GM21786 (cell line): ENCODE measurements at regions not wholly inside any gene's neighbourhood (a gene's known extent, or its start where the extent isn't known, plus 50 kb on each side); places are given as distances from the start of the nearest gene placed in this dataset.
"Not testable (repeated sequence)": the region's sequence is repeated elsewhere in the genome, so short reads cannot be mapped to it uniquely, and the experiment has no call there.

Experiments
- ATAC-seq: cut with Tn5 transposase; IDR thresholded peaks from one replicate; pipeline ENCODE4 v1.9.1; 2021; ENCODE audit not compliant: unreplicated experiment

DNA sequence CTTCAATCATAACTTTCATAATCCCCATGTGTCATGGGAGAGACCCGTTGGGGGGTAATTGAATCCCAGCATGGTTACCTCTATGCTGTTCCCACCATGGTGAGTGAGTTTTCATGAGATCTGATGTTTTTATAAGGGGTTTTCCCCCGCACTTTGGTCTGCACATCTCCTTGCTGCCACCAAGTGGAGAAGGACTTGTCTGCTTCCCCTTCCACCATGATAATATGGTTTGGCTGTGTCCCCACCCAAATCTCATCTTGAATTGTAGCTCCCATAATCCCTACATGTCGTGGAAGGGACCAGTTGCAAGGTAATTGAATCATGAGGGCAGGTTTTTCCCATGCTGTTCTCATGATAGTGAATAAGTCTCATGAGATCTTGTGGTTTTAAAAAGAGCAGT, 524.9 kb downstream of the SLITRK5 start:
- ATAC-seq, result no peak

DNA sequence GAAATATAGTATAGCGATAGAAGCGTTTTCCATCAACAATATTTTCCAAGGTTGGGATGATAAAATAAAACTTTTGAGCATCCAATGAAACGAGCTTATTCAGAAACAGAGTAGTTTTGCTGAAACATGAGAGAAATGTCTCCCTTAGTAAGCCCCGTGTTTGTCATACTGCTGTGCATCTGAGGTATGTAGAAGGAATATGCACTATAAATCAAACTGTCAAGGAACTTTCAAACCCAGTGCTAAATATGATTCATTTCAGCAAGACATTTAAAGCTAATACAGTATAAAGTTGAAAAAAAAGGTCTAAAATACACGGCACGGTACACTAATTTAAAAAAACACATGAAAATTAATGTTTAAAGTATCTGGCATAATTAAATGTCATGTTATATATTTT, 546.2 kb downstream of the SLITRK5 start:
- ATAC-seq, result no peak

DNA sequence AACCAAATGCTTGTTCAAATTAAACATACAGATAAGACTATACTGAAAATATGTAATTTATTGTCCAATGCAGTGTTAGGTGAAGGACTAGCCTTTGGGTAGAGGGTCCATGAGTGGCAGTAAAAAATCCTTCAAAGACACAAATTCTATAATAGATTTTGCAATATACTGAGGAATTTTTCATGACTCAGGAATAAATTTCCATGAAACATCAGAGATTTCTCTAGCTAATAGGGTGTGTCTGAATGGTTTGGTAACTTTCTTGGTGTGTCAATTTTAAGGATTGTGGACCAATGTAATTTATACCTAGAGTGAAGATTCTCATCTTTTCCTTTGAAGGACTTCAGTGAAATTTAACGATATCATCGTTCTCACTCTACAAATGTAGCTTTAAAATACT, 546.7 kb downstream of the SLITRK5 start:
- no peak for ATAC-seq

DNA sequence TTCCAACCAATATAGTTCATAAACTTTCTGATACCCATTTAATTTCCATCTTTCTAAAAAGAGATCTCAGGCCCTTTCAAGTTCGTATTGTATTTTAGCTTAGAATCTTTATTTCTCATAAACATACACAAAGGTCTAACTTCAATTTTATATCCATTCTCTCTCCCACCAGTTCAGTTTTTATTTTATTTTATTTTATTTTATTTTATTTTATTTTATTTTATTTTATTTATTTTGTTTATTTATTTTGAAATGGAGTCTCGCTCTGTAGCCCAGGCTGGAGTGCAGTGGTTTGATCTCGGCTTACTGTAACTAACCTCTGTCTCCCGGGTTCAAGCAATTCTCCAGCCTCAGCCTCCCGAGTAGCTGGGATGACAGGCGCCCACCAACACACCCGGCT, 552.8 kb downstream of the SLITRK5 start:
- ATAC-seq, result no peak

DNA sequence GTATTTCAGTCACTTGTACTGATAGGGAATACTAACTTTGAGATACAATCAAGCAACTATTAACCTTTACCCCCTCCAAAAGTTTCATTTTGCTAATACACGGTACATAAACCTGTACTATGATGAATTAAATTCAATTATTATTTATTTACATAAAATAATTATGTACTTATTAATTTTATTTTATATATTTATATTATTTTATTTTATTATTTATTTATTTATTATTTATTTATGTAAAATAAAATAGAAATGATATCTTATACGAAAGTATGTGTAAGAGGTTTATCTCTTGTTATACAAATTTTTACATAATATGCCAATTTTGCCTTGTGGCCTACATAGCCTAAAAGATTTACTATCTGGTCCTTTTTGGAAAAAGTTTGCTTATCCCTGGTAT, 564.3 kb downstream of the SLITRK5 start:
- ATAC-seq, result no peak

DNA sequence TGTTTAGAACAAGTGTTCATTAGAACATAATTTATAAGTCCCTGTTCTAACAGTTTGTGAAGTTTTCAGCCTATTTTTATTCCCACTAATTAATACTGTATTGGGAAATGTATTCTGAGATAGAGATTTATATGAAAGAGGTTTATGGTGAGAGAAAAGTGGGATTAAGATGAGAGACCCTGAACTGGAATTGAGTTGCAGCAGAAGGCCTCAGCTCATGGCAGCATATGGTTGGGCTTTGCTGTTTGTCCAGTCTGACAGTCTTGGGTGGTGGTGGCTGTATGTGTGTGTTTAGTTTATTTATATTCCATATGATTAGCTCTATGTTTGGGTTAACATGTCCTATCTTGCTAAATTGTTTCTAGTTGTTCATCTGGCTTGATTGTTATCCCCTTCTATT, 575.1 kb downstream of the SLITRK5 start:
- no peak for ATAC-seq

DNA sequence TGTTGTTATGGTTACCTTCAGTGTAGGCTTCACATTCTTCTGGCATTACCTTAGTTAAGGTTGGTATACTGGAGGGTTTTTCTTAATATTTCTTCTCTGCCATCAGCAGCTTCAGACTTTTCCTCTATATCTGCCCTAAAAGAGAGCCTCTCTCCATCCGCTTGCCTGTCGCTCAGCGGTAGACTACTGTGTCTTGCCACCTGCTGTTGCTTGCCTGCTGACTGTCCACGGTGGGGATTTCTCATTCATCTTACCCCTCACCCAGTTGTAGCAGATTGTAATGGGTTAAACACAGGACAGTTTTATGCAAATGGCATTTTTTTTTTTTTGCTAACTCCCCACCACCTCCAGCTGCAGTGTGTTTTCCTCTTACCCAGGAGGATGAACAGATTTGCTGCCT, 577.2 kb downstream of the SLITRK5 start:
- no peak for ATAC-seq

DNA sequence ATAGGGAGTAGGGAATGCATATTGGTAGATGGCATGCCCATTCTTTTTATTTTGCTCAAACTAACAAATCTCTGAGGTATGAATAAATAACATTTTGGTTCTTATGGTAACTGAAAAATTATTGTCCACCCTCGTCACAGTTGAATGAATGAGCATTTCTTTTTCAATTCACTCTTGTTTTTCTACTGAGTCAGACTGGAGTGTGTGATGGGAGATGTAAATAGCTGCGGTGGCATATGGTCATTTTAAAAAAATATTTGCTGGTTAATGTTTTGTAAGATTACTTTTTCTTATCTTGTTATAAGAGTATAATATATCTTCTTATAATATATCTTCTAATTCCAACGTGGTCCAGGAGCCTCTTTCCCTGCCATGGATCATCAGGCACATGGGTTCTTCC, 586.5 kb downstream of the SLITRK5 start:
- no peak for ATAC-seq

DNA sequence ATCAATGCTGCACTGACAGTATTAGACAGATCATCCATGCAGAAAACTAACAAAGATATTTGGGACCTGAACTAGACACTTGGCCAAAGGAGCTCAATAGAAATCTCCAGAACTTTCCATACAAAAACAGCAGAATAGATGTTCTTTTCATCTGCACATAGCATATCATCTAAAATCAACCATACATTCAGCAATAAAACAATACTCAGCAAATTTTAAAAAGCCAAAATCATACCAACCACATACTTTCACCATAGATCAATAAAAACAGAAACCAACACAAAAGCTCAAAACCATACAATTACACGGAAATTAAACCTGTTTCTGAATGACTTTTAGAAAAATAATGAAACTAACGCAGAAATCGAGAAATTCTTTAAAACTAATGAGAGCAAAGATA, 592.6 kb downstream of the SLITRK5 start:
- ATAC-seq, result no peak

DNA sequence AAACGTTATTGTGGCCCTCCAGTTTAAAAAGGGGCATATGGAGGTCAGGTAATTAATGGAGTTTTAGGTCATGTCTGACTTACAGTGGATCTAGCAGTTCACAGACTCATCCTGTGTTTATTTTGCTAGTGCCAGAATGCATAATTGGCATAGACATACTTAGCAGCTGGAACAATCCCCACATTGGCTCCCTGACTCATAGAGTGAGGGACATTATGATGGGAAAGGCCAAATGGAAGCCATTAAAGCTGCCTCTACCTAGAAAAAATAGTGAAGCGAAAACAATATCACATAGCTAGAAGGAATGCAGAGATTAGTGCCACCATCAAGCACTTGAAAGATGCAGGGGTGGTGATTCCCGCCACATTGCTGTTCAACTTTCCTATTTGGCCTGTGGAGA, 610.7 kb downstream of the SLITRK5 start:
- no peak for ATAC-seq

DNA sequence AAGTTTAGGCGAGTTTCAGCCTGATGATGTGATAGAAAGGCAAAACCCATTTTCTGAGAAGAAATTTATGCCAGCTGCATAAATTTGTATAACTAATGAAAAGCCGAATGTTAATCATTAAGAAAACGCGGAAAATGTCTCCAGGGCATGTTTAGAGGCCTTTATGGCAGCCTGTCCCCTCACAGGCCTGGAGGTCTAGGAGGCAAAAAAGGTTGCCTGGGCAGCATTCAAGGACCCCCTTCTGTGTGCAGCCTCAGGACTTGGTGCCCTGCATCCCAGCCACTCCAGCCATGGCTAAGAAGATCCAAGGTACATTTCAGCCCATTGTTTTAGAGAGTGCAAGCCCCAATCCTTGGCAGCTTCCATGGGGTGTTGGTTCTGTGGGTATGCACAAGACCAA, 614.2 kb downstream of the SLITRK5 start:
- ATAC-seq, result no peak

DNA sequence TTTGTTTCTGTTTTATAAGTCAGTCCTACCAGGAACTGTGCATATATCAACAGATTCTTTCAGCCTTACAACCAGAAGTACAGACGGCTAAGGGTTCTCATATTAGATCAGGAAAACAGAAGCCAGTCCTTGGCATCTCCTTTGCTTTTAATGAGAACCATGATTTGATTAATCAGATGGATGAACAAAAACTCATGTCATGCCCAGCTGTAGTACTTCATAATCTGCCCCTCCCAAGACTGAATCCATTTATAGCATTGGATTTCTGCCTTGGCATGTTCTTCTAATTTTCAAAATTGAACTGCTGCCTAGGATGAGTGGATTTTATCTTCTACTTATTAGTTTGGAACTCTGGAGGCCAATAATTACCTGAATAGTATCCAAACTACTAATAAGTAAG, 617.2 kb downstream of the SLITRK5 start:
- no peak for ATAC-seq

DNA sequence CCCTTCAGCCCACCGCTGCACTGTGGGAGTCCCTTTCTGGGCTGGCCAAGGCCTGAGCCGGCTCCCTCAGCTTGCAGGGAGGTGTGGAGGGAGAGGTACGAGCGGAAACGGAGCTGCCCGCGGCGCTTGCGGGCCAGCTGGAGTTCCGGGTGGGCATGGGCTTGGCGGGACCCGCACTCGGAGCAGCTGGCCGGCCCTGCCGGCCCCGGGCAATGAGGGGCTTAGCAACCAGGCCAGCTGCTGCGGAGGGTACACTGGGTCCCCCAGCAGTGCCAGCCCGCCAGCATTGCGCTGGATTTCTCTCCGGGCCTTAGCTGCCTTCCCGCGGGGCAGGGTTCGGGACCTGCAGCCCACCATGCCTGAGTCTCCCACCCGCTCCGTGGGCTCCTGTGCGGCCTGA, 620.6 kb downstream of the SLITRK5 start:
- not testable (repeated sequence) for ATAC-seq

DNA sequence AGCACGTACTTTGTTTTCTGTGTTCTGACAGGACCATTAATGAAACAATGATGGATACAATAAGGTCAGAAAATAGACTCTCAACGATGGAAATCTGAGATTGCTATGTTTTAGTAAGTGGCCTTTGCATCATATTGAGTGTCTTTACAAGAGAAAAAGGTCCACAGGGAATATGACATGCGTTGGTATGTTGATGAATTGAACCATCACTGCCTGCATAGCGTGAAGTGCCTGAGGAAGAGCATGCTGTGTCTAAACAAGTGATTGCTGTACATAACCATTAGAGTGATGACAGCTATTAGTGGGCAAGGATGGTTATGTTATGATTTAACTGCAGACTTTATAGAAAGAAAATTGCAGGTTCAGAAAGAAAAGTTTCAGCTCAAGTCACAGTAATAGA, 623.2 kb downstream of the SLITRK5 start:
- no peak for ATAC-seq

DNA sequence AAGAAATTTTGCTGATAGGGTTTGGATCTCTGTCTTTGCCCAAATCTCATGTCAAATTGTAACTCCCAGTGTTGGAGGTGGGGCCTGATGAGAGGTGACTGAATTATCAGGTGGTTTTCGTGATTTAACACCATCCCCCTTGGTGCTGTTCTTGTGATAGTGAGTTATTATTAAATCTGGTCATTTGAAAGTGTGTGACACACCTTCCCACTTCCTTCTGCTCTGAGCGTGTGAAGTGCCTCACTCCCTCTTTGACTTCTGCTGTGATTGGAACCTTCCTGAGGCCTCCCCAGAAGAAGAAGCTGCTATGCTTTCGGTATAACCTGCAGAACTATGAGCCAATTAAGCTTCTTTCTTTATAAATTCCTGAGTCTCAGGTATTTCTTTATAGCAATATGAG, 632.0 kb downstream of the SLITRK5 start:
- no peak for ATAC-seq

DNA sequence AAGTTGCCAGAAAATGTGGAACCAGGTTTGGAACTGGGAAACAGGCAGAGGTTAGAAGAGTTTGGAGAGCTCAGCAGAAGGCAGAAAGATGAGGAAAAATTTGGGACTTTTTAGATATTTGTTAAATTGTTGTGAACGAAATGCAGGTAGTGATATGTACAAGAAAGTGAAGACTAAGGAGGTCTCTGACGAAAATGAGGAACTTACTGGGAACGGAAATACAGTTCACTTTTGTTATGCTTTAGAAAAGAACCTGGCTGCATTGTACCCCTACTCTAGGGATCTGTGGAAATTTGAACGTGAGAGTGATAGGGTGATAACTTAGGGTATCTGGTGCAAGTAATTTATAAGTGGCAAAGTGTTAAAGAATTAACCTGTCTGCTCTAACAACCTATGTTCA, 632.4 kb downstream of the SLITRK5 start:
- no peak for ATAC-seq

DNA sequence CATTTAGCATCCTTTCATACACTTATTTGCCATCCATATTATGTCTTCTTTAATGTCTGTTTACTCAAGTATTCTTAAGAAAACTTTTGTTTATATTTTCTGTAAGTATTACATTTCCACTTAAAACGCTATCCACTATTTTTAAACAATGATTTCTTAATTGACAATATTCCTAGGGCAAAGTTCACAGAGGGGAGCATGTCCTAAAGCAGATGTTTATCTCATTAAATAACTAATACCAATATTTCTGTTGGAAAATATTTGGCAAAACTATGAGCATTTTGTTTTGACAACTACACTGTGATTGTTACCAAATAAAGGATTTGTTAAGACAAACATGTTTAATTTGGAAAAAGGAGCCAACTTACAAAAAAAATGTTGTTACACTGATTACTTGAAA, 643.3 kb downstream of the SLITRK5 start:
- ATAC-seq, result no peak

DNA sequence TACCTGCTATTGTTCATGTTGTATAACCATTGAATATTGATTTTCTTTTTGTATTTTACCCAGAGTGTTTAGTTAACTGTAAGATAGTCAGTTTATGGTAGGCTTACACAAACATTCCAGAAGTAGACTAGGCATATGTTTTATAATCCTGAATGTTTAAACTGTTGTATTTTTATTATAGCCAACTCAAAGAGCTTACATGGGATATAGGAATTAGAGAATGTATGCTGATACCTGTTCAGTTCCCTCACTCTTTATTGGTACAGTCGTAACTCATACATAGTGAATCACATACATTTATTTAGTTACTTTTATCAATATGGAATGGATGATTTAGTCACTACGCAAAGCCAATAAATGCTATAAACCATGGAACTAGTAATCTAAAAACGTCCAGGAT, 657.9 kb downstream of the SLITRK5 start:
- ATAC-seq, result no peak

DNA sequence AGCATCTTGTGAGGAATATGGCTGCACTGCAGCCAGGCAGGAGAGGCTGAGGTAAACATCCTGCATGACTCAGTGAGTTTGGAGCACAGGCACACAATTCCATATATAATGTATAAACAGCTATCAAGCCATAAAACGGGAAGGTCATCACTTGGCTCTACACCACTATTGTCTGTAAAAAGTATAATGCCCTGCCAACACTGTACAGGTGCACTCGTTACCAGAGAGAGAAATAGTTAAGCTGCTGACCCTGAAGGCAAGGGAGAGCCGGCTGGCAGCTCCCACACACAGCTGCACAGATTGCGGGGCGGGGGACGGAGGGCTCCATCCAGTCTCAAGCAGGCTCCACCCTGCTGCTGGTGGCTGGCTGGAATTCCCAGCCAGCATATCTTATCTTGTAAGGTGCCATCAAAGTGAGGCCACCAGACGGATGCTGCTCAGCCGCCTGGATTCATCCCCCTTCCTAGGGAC, 668.1 kb downstream of the SLITRK5 start:
- no peak for ATAC-seq

DNA sequence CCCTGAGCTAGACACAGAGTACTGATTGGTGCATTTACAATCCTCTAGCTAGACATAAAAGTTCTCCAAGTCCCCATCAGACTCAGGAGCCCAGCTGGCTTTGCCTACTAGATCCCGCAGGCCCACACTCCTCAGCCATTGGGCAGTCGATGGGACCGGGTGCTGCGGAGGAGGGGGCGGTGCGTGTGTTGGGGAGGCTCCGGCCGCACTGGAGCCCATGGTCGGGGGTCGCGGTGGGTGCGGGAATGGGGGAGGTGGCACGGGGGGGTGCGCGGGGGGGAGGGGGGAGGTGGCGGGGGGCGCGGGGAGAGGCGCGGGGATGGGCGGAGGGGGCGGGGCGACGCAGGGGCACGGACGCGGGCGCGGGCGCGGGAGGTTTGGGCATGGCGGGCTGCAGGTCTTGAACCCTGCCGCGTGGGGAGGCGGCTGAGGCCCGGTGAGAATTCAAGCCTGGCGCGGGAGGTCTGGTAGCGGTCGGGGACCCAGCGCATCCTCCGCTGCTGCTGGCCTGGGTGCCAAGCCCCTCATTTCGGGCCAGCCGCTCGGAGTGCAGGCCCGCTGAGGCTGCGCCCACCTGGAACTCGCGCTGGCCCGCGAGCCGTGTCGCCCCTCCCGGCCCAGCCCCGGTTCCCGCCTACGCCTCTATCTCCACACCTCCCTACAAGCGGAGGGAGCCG, 674.1 kb downstream of the SLITRK5 start:
- no peak for ATAC-seq

DNA sequence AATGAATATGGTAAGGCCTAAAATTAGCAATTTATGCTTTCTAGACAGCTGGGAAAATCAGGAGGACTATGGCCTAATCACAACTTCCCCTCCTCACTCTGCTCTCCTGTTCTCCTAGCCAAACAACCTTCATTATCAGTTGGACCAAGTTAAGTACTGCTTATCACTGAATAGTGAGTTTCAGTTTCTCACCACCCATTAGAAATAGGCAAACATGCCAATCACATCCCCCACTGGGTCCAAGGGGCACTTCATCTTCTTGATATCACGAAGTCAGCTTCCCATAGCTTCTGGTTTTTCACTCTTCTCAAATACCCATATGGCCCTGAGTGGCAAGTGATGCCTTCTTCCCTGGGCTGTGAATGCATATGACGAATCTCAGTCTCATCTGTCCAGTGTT, 689.6 kb downstream of the SLITRK5 start:
- ATAC-seq, result no peak

DNA sequence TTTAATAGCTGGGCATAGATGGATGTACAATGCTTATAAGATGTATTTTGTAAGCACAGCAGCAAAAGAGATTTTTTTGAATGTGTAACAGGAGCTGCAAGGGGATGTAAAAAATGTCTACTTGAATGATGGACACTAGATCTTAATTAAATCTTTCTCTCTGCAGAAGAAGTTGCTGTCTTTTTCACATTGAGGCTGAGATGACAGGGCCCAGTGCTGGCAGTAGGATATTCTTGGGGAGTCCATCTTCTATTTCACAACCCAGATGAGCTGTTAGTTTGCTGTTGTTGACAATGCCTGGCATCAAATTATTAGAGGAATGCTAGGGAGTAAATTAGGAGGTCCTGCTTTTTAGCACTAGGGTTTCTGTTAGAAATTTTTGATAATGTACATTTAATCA, 698.7 kb downstream of the SLITRK5 start:
- no peak for ATAC-seq

DNA sequence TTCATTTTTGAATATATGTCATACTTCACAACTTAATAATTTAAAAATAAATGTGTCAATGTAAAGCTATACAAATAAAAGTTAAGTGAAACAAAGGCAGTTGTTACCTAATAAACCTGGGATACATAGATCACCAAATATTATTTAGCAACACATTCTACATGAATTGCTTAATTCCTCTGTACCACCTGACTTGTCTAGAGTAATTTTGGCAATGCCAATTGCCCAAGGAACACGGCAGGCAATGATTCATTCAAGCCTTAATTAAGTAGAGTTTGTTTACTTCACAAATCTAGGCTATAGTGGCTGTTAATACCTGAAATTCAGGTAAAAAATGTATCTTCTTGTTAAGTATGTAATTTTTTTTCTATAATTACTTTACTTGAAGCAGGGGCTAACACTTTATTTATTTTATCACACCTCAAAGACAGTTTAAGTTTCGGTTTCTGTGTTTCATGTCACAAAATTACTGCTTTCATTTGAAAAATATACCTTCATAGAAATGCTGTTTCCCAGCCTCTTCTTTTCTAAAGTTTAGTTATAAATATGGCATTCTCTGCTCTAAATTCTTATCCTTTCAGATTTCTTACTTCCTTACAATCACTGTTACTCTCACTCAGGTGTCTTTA, 705.7 kb downstream of the SLITRK5 start:
- no peak for ATAC-seq
